Adrenal gland (tissue), 5 donors: ENCODE measurements at regions not wholly inside any gene's neighbourhood (a gene's known extent, or its start where the extent isn't known, plus 50 kb on each side); places are given as distances from the start of the nearest gene placed in this dataset.

Source experiments
- POLR2A ChIP-seq, 2 donors: fragments of 450-650 bp; IDR thresholded peaks; one replicate each; pipeline ENCODE4 v1.6.1; 2017; ENCODE audit warnings: antibody characterized with exemption in 2 of 2, mild to moderate bottlenecking in 2 of 2, moderate library complexity in 1 of 2
- TF ChIP-seq, protein P1 (sequence below), 6 experiments: fragments of 450-650 bp in 4 of 6; fragments of 200-600 bp in 2 of 6; sonication (generic) in 1 of 6; IDR thresholded peaks; 1 replicate in 5 of 6; 2 replicates in 1 of 6; pipeline versions ENCODE4 v1.5.1 to v1.8.0; 2016 to 2021; ENCODE audit warnings: antibody characterized with exemption in 6 of 6, mild to moderate bottlenecking in 2 of 6, moderate library complexity in 1 of 6
- donor health status: DM: no; HTN: no; CAD: no.

DNA sequence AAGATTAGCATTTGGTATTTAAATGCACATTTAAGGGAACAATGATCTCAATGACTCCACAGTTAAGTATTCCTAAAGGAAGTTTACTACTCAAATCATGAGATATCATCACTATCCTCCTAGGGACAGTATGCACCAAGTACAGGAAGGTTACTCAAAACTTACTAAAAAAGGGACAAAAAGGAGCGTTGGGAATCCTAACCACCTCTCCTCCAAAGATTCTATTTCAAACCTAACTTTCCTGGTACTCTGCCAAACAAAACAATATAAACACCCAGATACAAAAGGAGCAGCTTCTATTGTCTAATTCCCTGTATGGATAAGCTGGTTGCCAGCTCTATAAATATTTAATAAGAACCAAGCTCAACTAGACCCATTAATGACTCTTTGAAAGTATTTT, 377.7 kb downstream of the NUAK1 start:
- TF ChIP-seq, protein P1, sequence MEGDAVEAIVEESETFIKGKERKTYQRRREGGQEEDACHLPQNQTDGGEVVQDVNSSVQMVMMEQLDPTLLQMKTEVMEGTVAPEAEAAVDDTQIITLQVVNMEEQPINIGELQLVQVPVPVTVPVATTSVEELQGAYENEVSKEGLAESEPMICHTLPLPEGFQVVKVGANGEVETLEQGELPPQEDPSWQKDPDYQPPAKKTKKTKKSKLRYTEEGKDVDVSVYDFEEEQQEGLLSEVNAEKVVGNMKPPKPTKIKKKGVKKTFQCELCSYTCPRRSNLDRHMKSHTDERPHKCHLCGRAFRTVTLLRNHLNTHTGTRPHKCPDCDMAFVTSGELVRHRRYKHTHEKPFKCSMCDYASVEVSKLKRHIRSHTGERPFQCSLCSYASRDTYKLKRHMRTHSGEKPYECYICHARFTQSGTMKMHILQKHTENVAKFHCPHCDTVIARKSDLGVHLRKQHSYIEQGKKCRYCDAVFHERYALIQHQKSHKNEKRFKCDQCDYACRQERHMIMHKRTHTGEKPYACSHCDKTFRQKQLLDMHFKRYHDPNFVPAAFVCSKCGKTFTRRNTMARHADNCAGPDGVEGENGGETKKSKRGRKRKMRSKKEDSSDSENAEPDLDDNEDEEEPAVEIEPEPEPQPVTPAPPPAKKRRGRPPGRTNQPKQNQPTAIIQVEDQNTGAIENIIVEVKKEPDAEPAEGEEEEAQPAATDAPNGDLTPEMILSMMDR (IDR thresholded peaks at IDR 0.05), result no peak
- TF ChIP-seq POLR2A (IDR thresholded peaks at IDR 0.05), result no peak
